ENCODE measurements at regions not wholly inside any gene's neighbourhood (a gene's known extent, or its start where the extent isn't known, plus 50 kb on each side); places are given as distances from the start of the nearest gene placed in this dataset.

DNA sequence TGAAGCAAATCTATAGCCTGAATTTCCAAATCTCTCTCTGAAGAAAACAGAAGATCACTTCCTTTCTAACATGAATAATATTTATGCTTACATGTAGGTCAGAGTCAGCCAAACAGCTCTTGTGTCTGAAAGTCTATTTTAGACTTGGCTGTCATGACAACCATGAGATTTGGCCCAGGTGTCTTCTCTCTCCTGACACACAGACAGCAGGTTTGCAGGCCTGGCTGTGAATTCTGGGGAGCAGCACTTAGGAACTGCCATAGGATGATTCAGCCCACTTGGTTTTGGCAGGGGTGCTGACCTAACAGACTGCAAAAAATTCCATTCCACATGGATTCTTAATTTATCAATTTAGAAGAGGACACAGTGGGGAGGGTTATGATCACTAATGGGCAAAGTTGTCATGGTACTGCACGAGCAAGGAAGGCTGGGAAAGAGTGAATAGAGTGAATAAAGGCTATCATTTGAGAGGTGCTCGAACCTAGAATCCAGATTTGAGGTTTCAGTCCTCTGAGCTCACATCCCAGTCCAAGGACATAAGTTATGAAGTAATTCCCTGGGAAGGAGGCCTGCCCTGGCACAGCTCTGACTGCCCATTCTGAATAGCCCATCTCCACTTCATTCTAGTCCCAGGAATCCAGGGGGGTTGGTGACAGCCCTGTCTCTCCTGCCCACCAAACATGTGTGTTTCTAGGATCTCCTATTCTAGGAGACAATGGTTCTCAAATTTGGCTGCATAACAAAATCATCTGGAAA, 453.9 kb upstream of the TRIB2 start:
- TF ChIP-seq, protein P1, sequence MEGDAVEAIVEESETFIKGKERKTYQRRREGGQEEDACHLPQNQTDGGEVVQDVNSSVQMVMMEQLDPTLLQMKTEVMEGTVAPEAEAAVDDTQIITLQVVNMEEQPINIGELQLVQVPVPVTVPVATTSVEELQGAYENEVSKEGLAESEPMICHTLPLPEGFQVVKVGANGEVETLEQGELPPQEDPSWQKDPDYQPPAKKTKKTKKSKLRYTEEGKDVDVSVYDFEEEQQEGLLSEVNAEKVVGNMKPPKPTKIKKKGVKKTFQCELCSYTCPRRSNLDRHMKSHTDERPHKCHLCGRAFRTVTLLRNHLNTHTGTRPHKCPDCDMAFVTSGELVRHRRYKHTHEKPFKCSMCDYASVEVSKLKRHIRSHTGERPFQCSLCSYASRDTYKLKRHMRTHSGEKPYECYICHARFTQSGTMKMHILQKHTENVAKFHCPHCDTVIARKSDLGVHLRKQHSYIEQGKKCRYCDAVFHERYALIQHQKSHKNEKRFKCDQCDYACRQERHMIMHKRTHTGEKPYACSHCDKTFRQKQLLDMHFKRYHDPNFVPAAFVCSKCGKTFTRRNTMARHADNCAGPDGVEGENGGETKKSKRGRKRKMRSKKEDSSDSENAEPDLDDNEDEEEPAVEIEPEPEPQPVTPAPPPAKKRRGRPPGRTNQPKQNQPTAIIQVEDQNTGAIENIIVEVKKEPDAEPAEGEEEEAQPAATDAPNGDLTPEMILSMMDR (IDR thresholded peaks at IDR 0.05), result no peak
- TF ChIP-seq ZFX (IDR thresholded peaks at IDR 0.05; ENCODE audit: borderline replicate concordance), result no peak

Data from 22Rv1 (cell line).